H9 (cell line): ENCODE measurements at regions not wholly inside any gene's neighbourhood (a gene's known extent, or its start where the extent isn't known, plus 50 kb on each side); places are given as distances from the start of the nearest gene placed in this dataset.

Experiments used
- DNase-seq: peaks from one replicate; pipeline ENCODE4 v3.0.0-alpha.2; 2017
- H2AFZ ChIP-seq: one replicate; pipeline ENCODE4 v1.6.1; 2013; ENCODE audit warnings: mild to moderate bottlenecking, low read length, control low read depth, moderate library complexity
- H2AK5ac ChIP-seq: 2 replicates; pipeline ENCODE4 v1.6.1; 2013; ENCODE audit warnings: low read length, control low read depth, mixed read lengths; ENCODE audit not compliant: insufficient read length
- H2BK120ac ChIP-seq: one replicate; pipeline ENCODE4 v1.6.1; 2013; ENCODE audit warnings: low read depth, mild to moderate bottlenecking, low read length, control low read depth, inconsistent platforms; ENCODE audit not compliant: poor library complexity, severe bottlenecking
- H2BK12ac ChIP-seq: 2 replicates; pipeline ENCODE4 v1.6.1; 2013; ENCODE audit warnings: low read length, control low read depth, mixed read lengths, low read depth; ENCODE audit not compliant: insufficient read length
- H2BK15ac ChIP-seq: 2 replicates; pipeline ENCODE4 v1.6.1; 2013; ENCODE audit warnings: low read depth, low read length, control low read depth
- H2BK20ac ChIP-seq: one replicate; pipeline ENCODE4 v1.6.1; 2013; ENCODE audit warnings: low read depth, mild to moderate bottlenecking, low read length, control low read depth, inconsistent platforms; ENCODE audit not compliant: poor library complexity, severe bottlenecking
- H2BK5ac ChIP-seq: 2 replicates; pipeline ENCODE4 v1.6.1; 2013; ENCODE audit warnings: low read length, control low read depth, mixed read lengths; ENCODE audit not compliant: insufficient read length
- H3K14ac ChIP-seq: 2 replicates; pipeline ENCODE4 v1.6.1; 2013; ENCODE audit warnings: low read length, control low read depth; ENCODE audit not compliant: insufficient read depth
- H3K18ac ChIP-seq: 2 replicates; pipeline ENCODE4 v1.6.1; 2013; ENCODE audit warnings: low read depth, mild to moderate bottlenecking, mixed read lengths, low read length, control low read depth; ENCODE audit not compliant: insufficient read length
- H3K23ac ChIP-seq: 2 replicates; pipeline ENCODE4 v1.6.1; 2013; ENCODE audit warnings: low read length, control low read depth, mixed read lengths, low read depth; ENCODE audit not compliant: insufficient read length
- H3K23me2 ChIP-seq: 2 replicates; pipeline ENCODE4 v1.6.1; 2013; ENCODE audit warnings: low read depth, mild to moderate bottlenecking, mixed read lengths, low read length, control low read depth; ENCODE audit not compliant: insufficient read length, poor library complexity, severe bottlenecking
- H3K27ac ChIP-seq: 2 replicates; pipeline ENCODE4 v1.5.1; 2013; ENCODE audit warnings: low read length, control low read depth, mixed read lengths, low read depth; ENCODE audit not compliant: insufficient read length
- H3K27me3 ChIP-seq: 2 replicates; pipeline ENCODE4 v1.6.1; 2013; ENCODE audit warnings: low read length, control low read depth, inconsistent platforms; ENCODE audit not compliant: insufficient read depth
- H3K4ac ChIP-seq: 2 replicates; pipeline ENCODE4 v1.6.1; 2013; ENCODE audit warnings: low read depth, mild to moderate bottlenecking, control low read depth, inconsistent platforms, low read length, moderate library complexity
- H3K4me1 ChIP-seq: 2 replicates; pipeline ENCODE4 v1.6.1; 2013; ENCODE audit warnings: low read length, control low read depth, inconsistent platforms; ENCODE audit not compliant: insufficient read depth
- H3K4me2 ChIP-seq: 2 replicates; pipeline ENCODE4 v1.6.1; 2013; ENCODE audit warnings: low read length, control low read depth, mixed read lengths; ENCODE audit not compliant: insufficient read length, insufficient read depth
- H3K56ac ChIP-seq: 2 replicates; pipeline ENCODE4 v1.6.1; 2013; ENCODE audit warnings: low read depth, mild to moderate bottlenecking, mixed read lengths, low read length, control low read depth; ENCODE audit not compliant: insufficient read length
- H3K79me1 ChIP-seq: 2 replicates; pipeline ENCODE4 v1.6.1; 2013; ENCODE audit warnings: low read depth, mild to moderate bottlenecking, moderate library complexity, low read length, control low read depth, inconsistent platforms; ENCODE audit not compliant: insufficient read depth, poor library complexity, severe bottlenecking
- H3K79me2 ChIP-seq: 2 replicates; pipeline ENCODE4 v1.6.1; 2013; ENCODE audit warnings: low read length, control low read depth, inconsistent platforms; ENCODE audit not compliant: insufficient read depth
- H3K9ac ChIP-seq: 2 replicates; pipeline ENCODE4 v1.6.1; 2013; ENCODE audit warnings: low read length, control low read depth, mixed read lengths; ENCODE audit not compliant: insufficient read length; ENCODE audit errors: extremely low read depth
- H3K9me3 ChIP-seq: one replicate; pipeline ENCODE4 v1.6.1; 2013; ENCODE audit warnings: low read depth, low read length, inconsistent platforms; ENCODE audit not compliant: control insufficient read depth
- H3T11ph ChIP-seq: one replicate; pipeline ENCODE4 v1.6.1; 2013; ENCODE audit warnings: mild to moderate bottlenecking, low read length, control low read depth, inconsistent platforms
- H4K20me1 ChIP-seq: one replicate; pipeline ENCODE4 v1.6.1; 2013; ENCODE audit not compliant: control insufficient read depth, insufficient read length, insufficient read depth
- H4K5ac ChIP-seq: 2 replicates; pipeline ENCODE4 v1.6.1; 2013; ENCODE audit warnings: low read depth, mild to moderate bottlenecking, mixed read lengths, low read length, control low read depth; ENCODE audit not compliant: insufficient read length
- H4K8ac ChIP-seq: replicated peaks from 2 replicates; pipeline ENCODE4 v1.6.1; 2013; ENCODE audit warnings: low read length, control low read depth, mixed read lengths, low read depth; ENCODE audit not compliant: insufficient read length
- H4K91ac ChIP-seq: 2 replicates; pipeline ENCODE4 v1.6.1; 2013; ENCODE audit warnings: low read depth, mild to moderate bottlenecking, moderate library complexity, mixed read lengths, low read length, control low read depth; ENCODE audit not compliant: insufficient read length
- H3K27ac Mint-ChIP-seq, 3 experiments: 2 replicates in 2 of 3; 3 replicates in 1 of 3; pipeline ENCODE4 v1.8.0; 2020 to 2021; ENCODE audit warnings: mixed read lengths in 3 of 3, mild to moderate bottlenecking in 1 of 3, moderate library complexity in 1 of 3
- H3K27me3 Mint-ChIP-seq: 2 replicates; pipeline ENCODE4 v1.8.0; 2021; ENCODE audit warnings: low read depth, mild to moderate bottlenecking, moderate library complexity, mixed read lengths
- H3K36me3 Mint-ChIP-seq, 3 experiments: 2 replicates in 2 of 3; 3 replicates in 1 of 3; pipeline ENCODE4 v1.8.0; 2020 to 2021; ENCODE audit warnings: low read depth in 3 of 3, mixed read lengths in 3 of 3; ENCODE audit not compliant: insufficient read depth in 1 of 3
- H3K4me1 Mint-ChIP-seq, 2 experiments: 2 replicates each; pipeline ENCODE4 v1.8.0; 2020; ENCODE audit warnings: mixed read lengths in 2 of 2
- H3K4me3 Mint-ChIP-seq, 2 experiments: 2 replicates in 1 of 2; 3 replicates in 1 of 2; pipeline ENCODE4 v1.8.0; 2020 to 2021; ENCODE audit warnings: mild to moderate bottlenecking in 2 of 2, mixed read lengths in 2 of 2, moderate library complexity in 1 of 2
- H3K9me3 Mint-ChIP-seq, 2 experiments: 2 replicates in 1 of 2; 3 replicates in 1 of 2; pipeline ENCODE4 v1.8.0; 2020; ENCODE audit warnings: mild to moderate bottlenecking in 2 of 2, mixed read lengths in 2 of 2, moderate library complexity in 1 of 2
- TF ChIP-seq, protein P1 (sequence below): fragments of 200-600 bp; sonication (generic); conservative IDR thresholded peaks from 3 replicates; pipeline ENCODE4 v1.8.0; 2021; ENCODE audit warnings: antibody characterized with exemption, mild to moderate bottlenecking

DNA sequence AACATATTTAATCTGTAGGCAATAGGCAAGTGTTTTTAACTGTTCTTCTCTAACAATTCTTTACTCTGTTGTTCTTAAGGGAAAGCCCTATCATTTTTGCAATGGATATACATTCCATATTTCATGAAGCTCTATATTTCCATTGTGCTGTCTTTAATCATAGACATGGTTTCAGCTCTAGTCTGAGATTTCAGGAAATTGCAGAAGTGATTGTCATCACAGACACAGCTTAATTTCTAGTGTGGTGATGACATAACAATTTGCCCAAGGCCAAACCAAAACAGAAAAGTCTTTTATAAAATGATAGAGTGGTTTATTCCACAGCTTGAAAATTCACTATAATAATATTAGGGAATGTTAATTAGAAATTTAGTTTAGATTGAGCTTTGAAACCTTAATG, 494.1 kb upstream of the SEMA3A start:
- no peak overlapping the region for H4K5ac ChIP-seq
- Mint-ChIP-seq H3K4me3 (no peak overlapping the region), H3K36me3 (no peaks in the 10 kb centered on the region; a peak in 1 of 7 replicates), H3K27ac (no peak overlapping the region), H3K27me3 (no peaks in the 10 kb centered on the region), H3K4me1 (no peaks in the 10 kb centered on the region), H3K9me3 (no peaks in the 10 kb centered on the region; a peak in 1 of 5 replicates)
- H2AFZ ChIP-seq = no peak overlapping the region
- no peak for DNase-seq
- TF ChIP-seq, protein P1, sequence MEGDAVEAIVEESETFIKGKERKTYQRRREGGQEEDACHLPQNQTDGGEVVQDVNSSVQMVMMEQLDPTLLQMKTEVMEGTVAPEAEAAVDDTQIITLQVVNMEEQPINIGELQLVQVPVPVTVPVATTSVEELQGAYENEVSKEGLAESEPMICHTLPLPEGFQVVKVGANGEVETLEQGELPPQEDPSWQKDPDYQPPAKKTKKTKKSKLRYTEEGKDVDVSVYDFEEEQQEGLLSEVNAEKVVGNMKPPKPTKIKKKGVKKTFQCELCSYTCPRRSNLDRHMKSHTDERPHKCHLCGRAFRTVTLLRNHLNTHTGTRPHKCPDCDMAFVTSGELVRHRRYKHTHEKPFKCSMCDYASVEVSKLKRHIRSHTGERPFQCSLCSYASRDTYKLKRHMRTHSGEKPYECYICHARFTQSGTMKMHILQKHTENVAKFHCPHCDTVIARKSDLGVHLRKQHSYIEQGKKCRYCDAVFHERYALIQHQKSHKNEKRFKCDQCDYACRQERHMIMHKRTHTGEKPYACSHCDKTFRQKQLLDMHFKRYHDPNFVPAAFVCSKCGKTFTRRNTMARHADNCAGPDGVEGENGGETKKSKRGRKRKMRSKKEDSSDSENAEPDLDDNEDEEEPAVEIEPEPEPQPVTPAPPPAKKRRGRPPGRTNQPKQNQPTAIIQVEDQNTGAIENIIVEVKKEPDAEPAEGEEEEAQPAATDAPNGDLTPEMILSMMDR = no peak
- no peak overlapping the region for H3K23ac ChIP-seq
- no peaks in the 10 kb centered on the region for H3K79me2 ChIP-seq
- no peaks in the 10 kb centered on the region for H3K23me2 ChIP-seq
- H3K9me3 ChIP-seq = no peaks in the 10 kb centered on the region
- no peak overlapping the region for H3K4ac ChIP-seq
- H3K27ac ChIP-seq = no peak overlapping the region
- no peak overlapping the region for H4K91ac ChIP-seq
- no peaks in the 10 kb centered on the region for H4K20me1 ChIP-seq
- no peak overlapping the region for H3K18ac ChIP-seq
- no peaks in the 10 kb centered on the region for H3K27me3 ChIP-seq
- H2BK12ac ChIP-seq = no peak overlapping the region
- no peak overlapping the region for H3K56ac ChIP-seq
- no peaks in the 10 kb centered on the region for H3K4me1 ChIP-seq
- H2BK20ac ChIP-seq = no peak overlapping the region
- H3T11ph ChIP-seq = no peak overlapping the region
- no peak overlapping the region for H3K14ac ChIP-seq
- H2BK120ac ChIP-seq = no peak overlapping the region
- H2AK5ac ChIP-seq = no peak overlapping the region
- H3K79me1 ChIP-seq = no peaks in the 10 kb centered on the region
- H2BK15ac ChIP-seq = no peak overlapping the region
- H4K8ac ChIP-seq = no peak overlapping the region
- no peak overlapping the region for H3K4me2 ChIP-seq
- no peak overlapping the region for H3K9ac ChIP-seq
- no peak overlapping the region for H2BK5ac ChIP-seq
